DND-41 (cell line): ENCODE measurements at regions not wholly inside any gene's neighbourhood (a gene's known extent, or its start where the extent isn't known, plus 50 kb on each side); places are given as distances from the start of the nearest gene placed in this dataset.

Experiments
- ATAC-seq: fragments of 200-7000 bp; cut with Tn5 transposase; 3 replicates; pipeline ENCODE4 v1.9.1; 2021; ENCODE audit warnings: low read depth; ENCODE audit not compliant: insufficient read depth
- DNase-seq: peaks from one replicate; pipeline ENCODE4 v3.0.0-alpha.2; 2020
- H2AFZ ChIP-seq: 2 replicates; pipeline ENCODE4 v1.6.0; 2012; ENCODE audit warnings: low read depth, low read length
- H3K27ac ChIP-seq: 2 replicates; pipeline ENCODE4 v1.5.1; 2012; ENCODE audit warnings: low read length, inconsistent platforms
- H3K27me3 ChIP-seq: fragments of 200-600 bp; sonication (generic); 2 replicates; pipeline ENCODE4 v1.6.0; 2012; ENCODE audit warnings: low read length, mild to moderate bottlenecking, inconsistent platforms; ENCODE audit not compliant: insufficient read depth, poor library complexity
- H3K36me3 ChIP-seq: 2 replicates; pipeline ENCODE4 v1.5.1; 2012; ENCODE audit warnings: low read length, inconsistent platforms; ENCODE audit not compliant: insufficient read depth
- H3K4me1 ChIP-seq: 2 replicates; pipeline ENCODE4 v1.5.1; 2012; ENCODE audit warnings: mild to moderate bottlenecking, low read length; ENCODE audit not compliant: insufficient read depth
- H3K4me2 ChIP-seq: 2 replicates; pipeline ENCODE4 v1.6.0; 2012; ENCODE audit warnings: mild to moderate bottlenecking, moderate library complexity, low read length, inconsistent platforms; ENCODE audit not compliant: insufficient read depth
- H3K4me3 ChIP-seq, 2 experiments: fragments of 200-600 bp in 1 of 2; shearing (Covaris generic) in 1 of 2; 2 replicates each; pipeline ENCODE4 v1.5.1; 2012 to 2016; ENCODE audit warnings: inconsistent platforms in 2 of 2, low read length in 2 of 2, mild to moderate bottlenecking in 2 of 2, low read depth in 1 of 2, moderate library complexity in 1 of 2
- H3K79me2 ChIP-seq: 2 replicates; pipeline ENCODE4 v1.6.0; 2012; ENCODE audit warnings: low read length, inconsistent platforms; ENCODE audit not compliant: insufficient read depth
- H3K9ac ChIP-seq: 2 replicates; pipeline ENCODE4 v1.6.0; 2012; ENCODE audit warnings: low read depth, mild to moderate bottlenecking, inconsistent platforms, low read length, moderate library complexity
- H3K9me3 ChIP-seq: 2 replicates; pipeline ENCODE4 v1.5.1; 2012; ENCODE audit warnings: low read length, moderate library complexity, mild to moderate bottlenecking, inconsistent platforms; ENCODE audit not compliant: insufficient read depth, severe bottlenecking
- H4K20me1 ChIP-seq: 2 replicates; pipeline ENCODE4 v1.6.0; 2012; ENCODE audit warnings: low read length; ENCODE audit not compliant: insufficient read depth
- EZH2 ChIP-seq: IDR thresholded peaks from 3 replicates; pipeline ENCODE4 v1.6.1; 2012; ENCODE audit warnings: borderline replicate concordance, low read depth, mild to moderate bottlenecking, moderate library complexity, low read length, inconsistent platforms; ENCODE audit not compliant: severe bottlenecking
- TF ChIP-seq, protein P1 (sequence below): IDR thresholded peaks from 2 replicates; pipeline ENCODE4 v1.5.1; 2012; ENCODE audit warnings: borderline replicate concordance, low read length, moderate library complexity, mild to moderate bottlenecking; ENCODE audit not compliant: poor library complexity, severe bottlenecking; ENCODE audit errors: extremely low read depth

GRCh38 chr1:37085393-37085792 is 51.1 kb upstream of the GRIK3 start:
- H3K4me2 ChIP-seq, result no peak overlapping the region
- DNase-seq, result no peak
- H3K79me2 ChIP-seq, result no peaks in the 10 kb centered on the region
- H3K27ac ChIP-seq, result no peak overlapping the region
- TF ChIP-seq, protein P1, sequence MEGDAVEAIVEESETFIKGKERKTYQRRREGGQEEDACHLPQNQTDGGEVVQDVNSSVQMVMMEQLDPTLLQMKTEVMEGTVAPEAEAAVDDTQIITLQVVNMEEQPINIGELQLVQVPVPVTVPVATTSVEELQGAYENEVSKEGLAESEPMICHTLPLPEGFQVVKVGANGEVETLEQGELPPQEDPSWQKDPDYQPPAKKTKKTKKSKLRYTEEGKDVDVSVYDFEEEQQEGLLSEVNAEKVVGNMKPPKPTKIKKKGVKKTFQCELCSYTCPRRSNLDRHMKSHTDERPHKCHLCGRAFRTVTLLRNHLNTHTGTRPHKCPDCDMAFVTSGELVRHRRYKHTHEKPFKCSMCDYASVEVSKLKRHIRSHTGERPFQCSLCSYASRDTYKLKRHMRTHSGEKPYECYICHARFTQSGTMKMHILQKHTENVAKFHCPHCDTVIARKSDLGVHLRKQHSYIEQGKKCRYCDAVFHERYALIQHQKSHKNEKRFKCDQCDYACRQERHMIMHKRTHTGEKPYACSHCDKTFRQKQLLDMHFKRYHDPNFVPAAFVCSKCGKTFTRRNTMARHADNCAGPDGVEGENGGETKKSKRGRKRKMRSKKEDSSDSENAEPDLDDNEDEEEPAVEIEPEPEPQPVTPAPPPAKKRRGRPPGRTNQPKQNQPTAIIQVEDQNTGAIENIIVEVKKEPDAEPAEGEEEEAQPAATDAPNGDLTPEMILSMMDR, result peak; percentile 10
- no peak for TF ChIP-seq EZH2
- H3K4me3 ChIP-seq, result no peak overlapping the region
- no peak overlapping the region for H2AFZ ChIP-seq
- no peaks in the 10 kb centered on the region for H4K20me1 ChIP-seq
- no peaks in the 10 kb centered on the region for H3K9me3 ChIP-seq
- no peak overlapping the region for H3K9ac ChIP-seq
- no peaks in the 10 kb centered on the region for H3K4me1 ChIP-seq
- no peaks in the 10 kb centered on the region for H3K27me3 ChIP-seq
- no peaks in the 10 kb centered on the region for H3K36me3 ChIP-seq
- ATAC-seq, result no peak

DNA sequence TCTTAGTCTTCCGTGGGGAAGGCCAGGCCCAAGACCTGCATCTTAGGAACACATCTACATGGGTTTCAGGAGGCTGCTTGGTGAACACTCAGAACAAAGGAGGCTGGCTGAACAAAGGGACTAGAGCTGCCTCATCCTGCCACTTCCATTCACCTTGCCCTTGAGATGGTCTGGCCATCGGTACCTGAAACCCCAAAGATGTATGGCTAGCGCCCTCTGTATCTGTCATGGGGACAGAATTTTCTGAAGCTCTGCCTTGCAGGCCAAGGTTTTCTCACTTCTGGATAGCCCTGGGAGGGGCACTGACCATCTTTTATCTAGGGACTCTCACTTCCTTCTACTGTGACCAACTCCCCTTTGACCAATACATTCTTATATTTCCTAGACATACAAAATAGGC is 55.4 kb upstream of the GRIK3 start:
- no peaks in the 10 kb centered on the region for H4K20me1 ChIP-seq
- H3K36me3 ChIP-seq, result no peaks in the 10 kb centered on the region
- H3K4me2 ChIP-seq, result no peak overlapping the region
- no peak overlapping the region for H3K9ac ChIP-seq
- ATAC-seq (no peak), DNase-seq (no peak)
- H3K4me3 ChIP-seq, result no peak overlapping the region
- H3K27me3 ChIP-seq, result no peaks in the 10 kb centered on the region
- H3K4me1 ChIP-seq, result no peaks in the 10 kb centered on the region
- no peak overlapping the region for H2AFZ ChIP-seq
- H3K79me2 ChIP-seq, result no peaks in the 10 kb centered on the region
- H3K9me3 ChIP-seq, result no peaks in the 10 kb centered on the region
- TF ChIP-seq, protein P1, result no peak
- TF ChIP-seq EZH2, result no peak
- H3K27ac ChIP-seq, result no peak overlapping the region

DNA sequence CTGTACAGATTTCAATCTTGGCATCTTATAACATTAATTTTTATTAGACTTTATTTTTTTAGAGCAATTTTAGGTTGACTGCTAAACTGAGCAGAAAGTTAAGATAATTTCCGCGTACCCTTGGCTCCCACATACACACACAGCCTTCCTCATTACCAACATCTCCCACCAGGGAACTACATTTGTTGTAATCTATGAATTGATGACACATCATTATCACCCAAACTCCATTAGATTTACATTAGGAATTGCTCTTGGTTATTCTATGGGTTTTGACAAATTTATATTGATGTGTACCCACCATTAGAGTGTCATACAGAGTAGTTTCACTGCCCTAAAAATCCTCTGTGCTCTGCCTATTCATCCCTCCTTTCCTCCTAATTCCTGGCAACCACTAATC is 56.4 kb upstream of the GRIK3 start:
- no peak overlapping the region for H3K9ac ChIP-seq
- DNase-seq (no peak), ATAC-seq (no peak)
- no peaks in the 10 kb centered on the region for H3K79me2 ChIP-seq
- H3K9me3 ChIP-seq, result no peaks in the 10 kb centered on the region
- no peaks in the 10 kb centered on the region for H3K36me3 ChIP-seq
- H4K20me1 ChIP-seq, result no peaks in the 10 kb centered on the region
- no peak for TF ChIP-seq EZH2
- TF ChIP-seq, protein P1, result no peak
- no peak overlapping the region for H3K4me2 ChIP-seq
- no peaks in the 10 kb centered on the region for H3K4me1 ChIP-seq
- no peak overlapping the region for H3K4me3 ChIP-seq
- H3K27ac ChIP-seq, result no peak overlapping the region
- H2AFZ ChIP-seq, result no peak overlapping the region
- H3K27me3 ChIP-seq, result no peaks in the 10 kb centered on the region

DNA sequence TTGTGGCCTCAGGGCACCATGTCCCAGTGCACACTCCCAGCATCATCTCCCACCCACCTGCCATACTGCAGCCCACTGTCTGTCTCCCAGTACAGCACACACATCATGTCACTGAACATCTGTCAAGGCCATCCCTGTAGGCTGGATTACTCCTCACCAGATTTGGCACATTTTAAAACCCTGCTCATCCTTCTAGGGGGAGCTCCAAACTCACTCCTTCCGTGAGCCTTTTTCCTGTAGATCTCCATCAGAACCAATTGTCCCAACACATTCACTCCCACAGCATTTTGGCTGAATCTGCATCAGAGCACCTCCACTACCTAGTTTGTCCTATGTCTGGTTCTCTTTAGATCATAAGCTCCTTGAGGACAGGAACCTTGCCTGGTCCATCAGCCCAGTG is 58.6 kb upstream of the GRIK3 start:
- Histone ChIP-seq H3K27me3 (no peaks in the 10 kb centered on the region), H3K4me3 (no peak overlapping the region)
- no peak for ATAC-seq

More for the DNA sequence above, 58.6 kb upstream of the GRIK3 start:
- no peak for DNase-seq
- Histone ChIP-seq H3K79me2 (no peaks in the 10 kb centered on the region), H3K9me3 (no peaks in the 10 kb centered on the region), H3K4me1 (no peaks in the 10 kb centered on the region), H3K27ac (no peak overlapping the region), H3K36me3 (no peaks in the 10 kb centered on the region), H4K20me1 (no peaks in the 10 kb centered on the region), H2AFZ (no peak overlapping the region), H3K4me2 (no peak overlapping the region), H3K9ac (no peak overlapping the region)
- TF ChIP-seq, protein P1, result no peak
- TF ChIP-seq EZH2, result no peak
